CD4-positive, alpha-beta T cell treated with Interleukin-1 beta for 1 hour (primary cell): ENCODE measurements at regions not wholly inside any gene's neighbourhood (a gene's known extent, or its start where the extent isn't known, plus 50 kb on each side); places are given as distances from the start of the nearest gene placed in this dataset.
"Not testable (repeated sequence)": the region's sequence is repeated elsewhere in the genome, so short reads cannot be mapped to it uniquely, and the experiment has no call there.

Source experiments
- DNase-seq, 2 donors: peaks; one replicate each; pipeline ENCODE4 v3.0.0-alpha.2; 2020 to 2022

GRCh38 chr2:147173189-147173581 is 671.6 kb upstream of the ACVR2A start:
- DNase-seq, result no peak

- DNase-seq, result no peak
Measured at GRCh38 chr2:147172493-147173188, 672.2 kb upstream of the ACVR2A start.

- no peak for DNase-seq
Measured at GRCh38 chr2:147171941-147172340, 672.9 kb upstream of the ACVR2A start.

GRCh38 chr2:147170932-147171331 is 673.9 kb upstream of the ACVR2A start:
- no peak for DNase-seq

- no peak for DNase-seq
Measured at GRCh38 chr2:147165697-147166382, 679.0 kb upstream of the ACVR2A start.

- no peak for DNase-seq
Measured at GRCh38 chr2:147164563-147164962, 680.3 kb upstream of the ACVR2A start.

GRCh38 chr2:147161746-147162145 is 683.1 kb upstream of the ACVR2A start:
- no peak for DNase-seq

- no peak for DNase-seq
Measured at GRCh38 chr2:147156970-147157369, 687.9 kb upstream of the ACVR2A start.

- DNase-seq, result no peak
Measured at GRCh38 chr2:147150241-147150635, 694.6 kb upstream of the ACVR2A start.

GRCh38 chr2:147149575-147150240 is 695.1 kb upstream of the ACVR2A start:
- no peak for DNase-seq

GRCh38 chr2:147147802-147148201 is 697.0 kb upstream of the ACVR2A start:
- DNase-seq, result no peak

GRCh38 chr2:147141930-147142329 is 702.9 kb upstream of the ACVR2A start:
- no peak for DNase-seq

GRCh38 chr2:147139732-147140131 is 705.1 kb upstream of the ACVR2A start:
- DNase-seq, result not testable (repeated sequence)

- DNase-seq, result no peak
Measured at GRCh38 chr2:147137711-147138110, 707.1 kb upstream of the ACVR2A start.

- DNase-seq, result no peak
Measured at GRCh38 chr2:147135376-147135775, 709.5 kb upstream of the ACVR2A start.

- DNase-seq, result no peak
Measured at GRCh38 chr2:147133286-147133908, 711.4 kb upstream of the ACVR2A start.

GRCh38 chr2:147125145-147125544 is 719.7 kb upstream of the ACVR2A start:
- DNase-seq, result no peak

GRCh38 chr2:147122944-147123343 is 721.9 kb upstream of the ACVR2A start:
- DNase-seq, result no peak

GRCh38 chr2:147110962-147111361 is 733.9 kb upstream of the ACVR2A start:
- DNase-seq, result no peak

GRCh38 chr2:147110317-147110716 is 734.5 kb upstream of the ACVR2A start:
- no peak for DNase-seq

- DNase-seq, result no peak
Measured at GRCh38 chr2:147109291-147109690, 735.5 kb upstream of the ACVR2A start.

- DNase-seq, result no peak
Measured at GRCh38 chr2:147108548-147108947, 736.3 kb upstream of the ACVR2A start.

- DNase-seq, result no peak
Measured at GRCh38 chr2:147101941-147102790, 742.7 kb upstream of the ACVR2A start.
